ENCODE measurements at regions not wholly inside any gene's neighbourhood (a gene's known extent, or its start where the extent isn't known, plus 50 kb on each side); places are given as distances from the start of the nearest gene placed in this dataset.

DNA sequence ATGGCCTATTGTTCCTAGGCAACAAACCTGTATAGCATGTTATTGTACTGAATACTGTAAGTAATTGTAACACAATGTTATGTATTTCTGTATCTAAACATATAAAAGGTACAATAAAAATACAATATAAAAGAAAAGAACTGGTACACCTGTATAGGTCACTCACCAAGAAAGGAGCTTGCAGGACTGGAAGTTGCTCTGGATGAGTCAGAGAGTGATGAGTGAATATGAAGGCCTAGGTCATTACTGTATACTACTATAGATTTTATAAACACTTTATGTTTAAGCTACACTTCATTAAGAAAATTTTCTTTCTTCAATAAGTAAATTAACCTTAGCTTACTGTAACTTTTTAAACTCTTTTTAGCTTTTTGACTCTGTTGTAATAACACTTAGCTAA is 559.9 kb downstream of the PLPP3 start:
- no peak for DNase-seq

DNA sequence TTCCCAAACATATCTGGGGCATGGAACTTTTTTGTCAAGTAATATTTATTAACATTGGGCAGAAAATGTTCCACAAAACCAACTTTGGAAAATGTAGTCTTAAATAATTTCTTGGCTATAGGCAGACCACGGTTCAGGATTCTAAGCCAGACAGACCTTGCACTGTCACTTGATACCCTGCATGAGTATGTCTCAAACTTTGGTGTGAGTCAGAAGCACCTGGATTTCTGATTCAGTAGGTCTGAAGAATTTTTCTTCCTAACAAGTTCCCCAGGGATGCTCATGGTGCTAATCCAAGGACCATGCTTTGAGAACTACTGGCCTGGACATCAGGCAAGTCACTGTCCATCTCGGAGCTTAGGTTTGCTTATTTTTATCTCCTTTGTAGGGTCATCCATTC is 562.0 kb downstream of the PLPP3 start:
- DNase-seq = peak; percentile 35

DNA sequence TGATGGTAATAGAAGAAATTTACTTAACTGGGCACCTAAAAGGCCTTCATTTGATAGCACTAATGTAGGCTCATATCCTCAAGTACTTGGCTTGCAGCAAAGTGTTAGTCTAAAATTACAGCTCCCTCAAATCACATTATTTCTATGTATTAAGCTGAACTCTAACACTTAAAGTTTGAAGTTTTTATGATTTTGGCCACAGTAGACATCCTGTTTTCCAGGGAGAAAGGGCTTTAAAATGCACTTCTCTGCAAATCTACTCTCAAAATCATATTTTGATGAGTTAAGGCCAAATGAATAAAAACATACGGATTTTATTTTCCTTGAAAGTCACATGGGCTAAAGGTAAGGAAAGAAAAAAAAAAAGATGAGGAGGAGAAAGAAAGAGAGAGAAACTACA is 575.5 kb downstream of the PLPP3 start:
- DNase-seq = no peak

DNA sequence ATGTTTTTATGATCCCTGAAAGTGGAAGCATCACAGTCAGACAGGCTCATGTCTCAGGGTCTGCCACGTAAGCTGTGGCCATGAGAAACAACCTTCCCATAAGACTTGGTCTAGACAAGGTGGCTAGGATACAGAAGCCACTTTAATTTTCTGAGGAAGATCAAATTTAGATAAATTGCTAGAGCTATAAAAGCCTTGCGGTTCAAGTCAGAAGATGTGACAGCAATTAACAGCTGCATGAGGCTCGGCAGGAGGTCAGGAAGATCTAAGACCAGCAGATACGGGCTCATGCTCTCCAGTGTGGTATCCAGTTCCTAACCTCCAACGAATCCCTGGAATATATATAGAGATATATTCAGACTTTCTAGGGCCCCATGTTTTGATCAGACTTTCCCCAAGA is 577.1 kb downstream of the PLPP3 start:
- DNase-seq = no peak

DNA sequence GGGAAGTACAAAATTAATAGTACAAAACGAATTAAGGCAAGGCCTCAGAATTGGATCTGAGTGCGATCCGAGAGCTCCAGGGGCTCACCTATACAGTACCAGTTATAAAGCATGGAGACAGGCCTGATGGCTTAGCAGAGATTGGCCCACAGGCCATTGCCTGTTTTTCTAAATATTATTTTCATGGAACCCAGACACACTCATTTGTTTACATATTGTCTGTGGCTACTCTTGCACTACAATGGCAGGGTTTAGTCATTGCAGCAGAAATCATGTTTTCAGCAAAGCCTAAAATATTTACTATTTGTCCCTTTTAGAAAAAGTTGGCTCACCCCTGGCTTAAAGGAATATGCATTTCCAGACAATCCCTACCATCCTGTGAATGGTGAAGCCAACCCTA is 578.9 kb downstream of the PLPP3 start:
- DNase-seq = no peak

DNA sequence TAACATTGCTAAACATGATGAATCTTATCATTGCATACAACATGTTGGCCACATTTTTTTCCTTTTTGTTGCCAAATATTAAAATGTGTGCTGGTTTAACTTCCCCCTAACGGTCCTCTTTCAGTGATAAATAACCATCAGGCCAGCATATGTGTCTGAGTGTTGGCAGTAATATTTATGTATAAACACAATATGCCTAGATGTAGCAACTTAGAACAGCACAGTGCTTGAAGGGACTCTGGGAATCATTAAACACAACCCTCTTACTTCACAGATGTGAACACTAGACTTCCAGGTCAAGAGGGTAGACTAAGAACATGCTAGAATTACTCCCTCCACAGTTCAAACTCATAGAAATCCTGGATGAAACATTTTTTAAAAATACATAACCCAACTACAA is 581.8 kb downstream of the PLPP3 start:
- no peak for DNase-seq

DNA sequence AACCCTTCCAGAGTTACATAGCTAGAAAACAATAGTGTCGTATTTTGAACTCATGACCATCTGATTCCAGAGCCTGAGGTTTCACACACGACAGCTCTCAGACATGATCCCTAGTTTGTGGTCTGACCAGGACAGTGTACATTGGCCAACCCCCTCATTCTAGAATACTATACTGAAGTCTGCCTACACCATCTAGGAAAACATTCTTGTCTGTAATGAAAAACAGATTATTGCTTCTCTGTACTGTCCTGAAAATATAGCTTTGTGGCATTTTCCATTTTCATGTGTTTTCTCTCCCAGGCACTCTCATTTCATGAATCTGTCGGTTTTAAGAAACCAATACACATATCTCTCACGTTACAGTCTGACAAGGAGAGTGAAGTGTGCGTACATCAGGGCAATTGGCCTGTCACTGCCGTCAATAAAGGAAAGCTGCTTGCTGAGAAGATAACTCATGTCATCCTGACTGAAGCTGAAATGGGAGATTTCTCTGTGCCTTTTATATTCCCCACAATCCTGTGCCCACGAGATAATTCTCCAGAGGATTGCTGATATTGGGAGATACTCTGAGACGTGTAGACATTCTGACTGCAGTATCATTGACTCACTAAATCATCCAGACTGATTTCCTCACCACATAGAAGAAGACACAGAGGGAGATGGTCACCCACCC is 585.6 kb downstream of the PLPP3 start:
- DNase-seq = no peak

DNA sequence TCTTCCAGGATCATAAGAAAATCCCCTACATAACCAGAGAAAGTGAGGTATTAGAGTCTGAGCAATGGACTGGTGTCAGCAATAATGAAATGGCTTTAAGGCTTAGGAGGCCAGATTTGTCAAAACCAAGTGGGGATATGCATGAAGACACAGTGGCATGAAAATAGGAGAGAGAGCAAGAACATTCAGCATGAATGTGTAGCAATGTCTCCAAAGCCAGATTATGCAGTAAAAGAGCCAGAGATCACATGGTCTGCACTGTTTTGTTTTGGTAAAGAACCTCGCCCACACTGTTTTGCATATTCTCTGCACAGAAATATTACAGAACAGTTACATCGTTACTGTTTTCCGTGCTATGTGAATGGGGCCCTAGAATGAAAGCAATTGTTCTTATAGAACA is 589.4 kb downstream of the PLPP3 start:
- no peak for DNase-seq

DNA sequence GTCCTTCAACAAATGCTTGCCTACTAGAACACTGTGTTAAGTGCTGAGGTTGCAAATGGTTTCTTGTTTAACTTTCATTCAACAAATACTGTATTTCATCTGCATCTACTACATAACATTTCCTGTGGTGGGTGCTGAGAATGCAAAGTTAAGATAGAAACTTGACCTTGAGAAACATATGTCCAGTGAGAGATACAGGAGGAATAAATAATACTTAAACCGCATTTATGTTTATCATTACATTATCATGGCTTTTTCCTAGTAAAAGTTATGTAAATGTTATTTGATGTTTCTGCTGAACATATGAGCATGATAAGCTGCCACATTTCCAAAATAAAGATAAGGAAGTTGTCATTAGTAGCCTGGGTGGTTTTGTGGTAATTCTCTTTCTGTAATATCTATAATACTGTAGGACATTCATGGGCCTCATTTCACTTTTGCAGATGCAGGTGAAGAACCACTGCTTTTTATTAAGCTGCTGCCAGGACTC is 590.4 kb downstream of the PLPP3 start:
- no peak for DNase-seq

DNA sequence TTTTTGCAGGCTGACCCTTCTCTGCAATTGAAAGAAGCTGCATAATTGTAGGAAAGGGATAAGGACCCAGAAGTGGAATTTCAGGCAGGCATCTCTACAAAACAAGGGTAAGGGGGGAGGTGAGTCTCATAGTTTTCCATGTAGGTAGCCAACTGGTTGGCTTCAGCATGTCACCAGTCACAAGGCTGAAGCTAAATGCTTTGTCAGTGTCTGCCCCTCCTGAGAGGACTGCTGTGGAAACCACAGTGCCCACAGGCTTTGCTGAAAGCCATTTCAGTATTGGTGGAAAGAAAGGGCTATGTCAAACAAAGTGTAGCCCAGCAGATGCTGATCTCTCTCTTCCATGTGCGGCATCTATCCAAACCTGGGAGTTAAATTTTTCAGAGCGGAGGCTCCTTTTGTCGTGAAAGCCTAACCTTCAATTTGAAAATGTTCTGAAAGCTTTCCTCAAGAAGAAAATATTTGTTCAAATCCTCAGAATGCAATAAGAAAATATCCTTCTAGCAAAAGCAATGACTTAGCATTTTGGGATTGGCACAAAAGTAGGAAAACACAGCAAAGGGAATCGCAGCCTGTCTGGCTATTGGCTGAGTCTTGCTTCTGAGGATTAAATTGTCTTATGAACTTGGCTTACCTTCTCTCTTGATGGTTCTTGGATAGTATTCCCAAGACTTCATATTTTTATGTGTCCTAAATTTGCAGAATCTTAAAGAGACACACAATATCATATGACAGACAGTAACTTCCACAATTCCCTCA is 591.7 kb downstream of the PLPP3 start:
- peak; percentile 52 for DNase-seq

DNA sequence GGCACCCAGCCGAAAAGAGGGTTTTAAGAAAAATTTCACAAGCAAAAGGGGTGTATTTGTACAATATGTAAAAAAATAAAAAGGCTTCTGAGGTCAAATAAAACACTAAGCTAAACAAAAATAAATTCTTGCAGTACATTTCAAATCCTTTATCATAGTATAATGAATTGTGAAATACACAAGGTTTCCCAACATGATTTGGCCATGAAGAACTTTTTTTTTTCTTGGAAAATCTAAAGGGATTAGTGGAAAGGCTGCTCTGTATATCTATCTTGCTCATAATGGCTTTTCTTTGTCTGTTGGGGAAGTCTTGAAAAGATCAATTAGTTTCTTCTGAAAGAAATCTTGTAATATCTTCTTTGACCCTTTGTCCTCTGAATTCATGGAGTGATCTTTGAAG is 593.4 kb downstream of the PLPP3 start:
- DNase-seq = no peak

DNA sequence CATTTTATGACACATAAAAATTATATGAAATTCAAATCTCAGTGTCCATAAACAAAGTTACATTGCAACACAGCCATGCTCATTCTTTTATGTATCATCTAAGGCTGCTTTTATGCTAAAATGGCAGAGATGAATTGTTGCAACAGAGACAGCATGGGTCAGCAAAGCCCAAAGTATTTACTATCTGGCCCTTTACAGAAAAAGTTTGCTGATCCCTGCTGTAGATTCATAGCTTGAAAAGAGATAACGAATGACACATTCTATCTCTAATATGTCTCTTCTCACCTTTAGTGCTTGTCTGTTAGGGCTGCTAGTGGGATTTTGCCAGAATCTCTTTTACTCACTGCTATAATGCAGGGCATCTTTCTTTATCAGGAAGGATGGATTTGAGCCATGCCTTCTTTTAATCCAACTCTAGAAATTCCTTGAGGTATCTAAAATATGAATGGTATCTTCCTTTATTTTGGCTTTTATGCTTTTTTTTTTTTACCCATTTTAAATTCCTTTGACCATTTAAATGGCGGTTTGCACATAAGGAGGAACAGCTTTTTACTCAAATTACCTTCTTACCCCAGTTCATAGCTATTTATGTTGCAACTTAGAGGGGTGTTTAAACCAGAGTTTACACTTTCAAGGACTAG is 598.2 kb downstream of the PLPP3 start:
- DNase-seq = no peak

DNA sequence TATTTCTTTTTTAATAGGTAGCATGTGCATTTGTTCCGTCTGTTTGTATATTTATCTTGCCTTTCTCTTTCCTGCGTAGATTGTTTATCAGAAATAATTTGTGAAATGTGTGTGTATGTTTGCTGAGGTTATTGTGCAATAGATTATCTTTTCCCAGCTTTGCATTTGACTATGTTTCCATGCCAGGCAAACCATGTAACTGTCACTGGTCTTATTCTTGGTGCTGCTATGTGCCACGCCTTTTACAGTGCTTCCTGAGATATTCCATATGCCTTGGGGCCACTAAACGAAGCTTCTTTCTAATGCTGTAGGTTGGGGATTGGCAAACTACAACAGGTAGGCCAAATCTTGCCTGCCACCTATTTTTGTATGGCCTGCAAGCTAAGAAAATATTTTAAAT is 598.8 kb downstream of the PLPP3 start:
- DNase-seq = no peak

DNA sequence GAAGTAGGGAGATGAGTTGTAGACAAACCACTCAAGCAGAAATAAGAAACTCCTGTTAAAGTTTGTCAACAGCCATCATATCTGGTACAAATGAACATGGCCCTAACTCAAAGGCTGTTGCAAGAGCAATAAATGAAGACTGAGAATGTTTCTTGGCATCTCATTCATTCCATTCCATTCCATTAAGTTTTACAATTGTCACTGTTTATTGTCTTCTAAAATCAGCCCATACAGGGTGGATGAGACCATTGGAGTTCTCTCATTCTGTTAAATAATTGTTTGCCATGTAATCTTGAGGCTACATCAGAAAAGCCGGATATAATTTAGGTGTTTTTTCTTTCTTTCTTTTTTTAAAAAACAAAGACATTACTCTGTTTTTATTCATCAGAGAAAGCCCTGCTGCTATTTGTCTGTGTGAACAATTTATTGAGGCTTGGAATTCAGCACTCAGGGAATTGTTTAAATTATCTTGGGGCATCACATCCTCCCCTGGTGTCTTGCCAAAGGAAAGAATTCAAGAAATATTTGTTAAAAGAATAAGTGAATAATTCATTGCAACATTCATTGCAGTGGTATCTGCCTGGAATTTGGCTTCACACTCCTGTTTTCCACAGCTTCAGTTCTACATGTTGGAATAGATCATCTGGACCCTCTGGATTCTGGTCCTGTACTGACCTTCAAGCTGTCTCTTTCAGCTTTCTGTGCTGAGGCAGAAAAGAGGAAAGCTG is 604.5 kb downstream of the PLPP3 start:
- DNase-seq = no peak

DNA sequence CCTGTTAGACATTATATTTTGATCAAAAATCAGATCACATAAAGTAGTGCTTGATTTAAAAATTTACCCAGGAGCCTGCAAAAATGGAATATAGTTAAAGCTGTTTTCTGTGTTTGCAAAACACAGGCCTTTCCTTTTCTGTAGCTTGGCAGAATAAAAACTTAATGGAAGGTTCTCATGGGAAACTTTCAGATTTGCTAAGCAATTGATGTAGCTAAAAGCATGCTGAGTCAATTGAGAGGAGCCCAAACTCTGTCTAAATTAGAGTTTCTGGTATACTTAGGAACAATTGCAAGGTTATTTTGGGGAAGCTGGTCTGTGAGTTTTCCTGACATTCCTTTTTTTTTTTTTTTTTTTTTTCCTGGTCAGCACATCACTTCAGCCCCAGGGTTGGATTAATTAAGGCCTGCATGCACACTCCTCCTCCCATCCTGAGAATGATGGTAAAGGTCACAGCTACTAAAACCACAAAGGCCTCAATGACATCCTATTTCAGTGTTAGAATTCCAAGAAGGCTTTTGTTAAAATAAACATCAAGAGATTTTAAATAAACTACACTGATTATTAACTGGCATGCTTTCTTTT is 608.7 kb downstream of the PLPP3 start:
- DNase-seq = no peak

DNA sequence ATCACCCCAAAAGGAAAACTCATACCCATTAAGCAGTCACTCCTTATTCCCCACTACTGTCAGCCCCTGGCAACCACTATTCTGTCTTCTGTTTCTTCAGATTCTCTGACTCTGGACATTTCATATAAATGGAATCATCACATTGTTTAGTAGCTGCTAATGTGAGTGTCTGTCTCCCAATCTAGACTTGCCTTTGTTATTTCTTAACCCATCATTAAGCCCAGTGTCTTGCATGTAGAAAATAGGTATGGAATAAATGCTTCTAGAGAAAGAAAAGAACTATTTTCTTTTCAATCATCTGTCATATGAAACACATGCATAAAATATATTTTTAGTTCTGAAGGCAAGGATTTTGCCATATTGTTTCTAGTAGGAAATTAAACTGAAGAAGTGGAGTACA is 610.0 kb downstream of the PLPP3 start:
- DNase-seq = no peak

DNA sequence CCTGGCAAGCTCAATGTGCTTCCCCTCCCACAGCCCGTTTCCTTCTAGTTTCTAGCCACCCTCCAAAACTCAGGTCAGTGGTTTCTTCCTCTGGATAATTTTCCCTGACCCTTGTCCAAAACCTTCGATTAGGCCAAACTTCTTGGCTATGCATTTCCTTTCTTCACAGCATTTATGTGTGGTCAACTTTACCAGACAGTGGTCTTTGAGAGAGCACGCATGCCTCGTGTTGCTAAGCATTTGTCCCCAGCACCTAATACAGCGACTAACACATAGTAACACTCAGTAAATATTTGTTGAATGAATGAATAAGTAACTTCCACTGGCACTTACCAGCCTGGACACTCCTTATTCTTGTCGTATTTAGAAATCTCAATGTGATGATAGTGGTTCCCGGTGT is 610.7 kb downstream of the PLPP3 start:
- DNase-seq = no peak

DNA sequence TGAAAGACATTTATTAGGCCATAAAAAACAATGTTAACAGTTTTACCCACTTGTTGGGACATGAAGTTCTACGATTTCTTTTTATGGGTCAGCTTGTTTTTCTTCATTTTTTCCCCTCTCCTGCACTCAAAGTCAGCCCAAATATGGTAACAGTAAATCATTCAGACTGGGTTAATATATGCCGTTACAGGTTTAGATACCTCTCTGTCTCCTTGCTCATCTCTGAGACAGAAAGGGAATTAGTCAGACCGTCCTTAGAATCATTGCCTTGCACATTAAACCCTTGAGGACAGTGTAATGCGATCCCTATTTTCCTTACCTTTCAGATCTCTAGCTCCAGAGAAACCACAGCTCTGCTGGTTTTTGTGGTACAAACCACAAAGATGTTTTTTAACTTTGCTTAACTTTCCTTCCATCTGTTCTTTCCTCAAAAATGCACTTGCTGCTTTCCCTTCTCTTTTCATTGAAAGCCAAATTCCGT is 613.3 kb downstream of the PLPP3 start:
- DNase-seq = no peak

DNA sequence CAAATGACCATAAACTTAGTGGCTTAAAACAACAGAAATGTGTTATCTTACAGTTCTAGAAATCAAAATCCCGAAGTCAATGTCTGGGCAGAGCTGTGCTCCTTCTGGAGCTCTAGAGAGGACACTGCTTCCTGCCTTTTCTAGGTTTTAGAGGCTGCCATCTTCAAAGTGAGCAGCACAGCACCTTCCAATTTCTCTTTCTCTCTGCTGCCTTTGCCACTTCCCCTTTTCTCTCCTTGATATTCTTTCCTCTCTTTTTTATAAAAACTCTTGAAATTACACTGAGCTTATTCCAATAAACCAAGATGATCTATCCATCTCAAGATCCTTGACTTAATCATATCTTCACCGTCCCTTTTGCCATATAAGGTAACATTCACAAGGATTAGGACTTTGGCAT is 616.9 kb downstream of the PLPP3 start:
- DNase-seq = no peak

DNA sequence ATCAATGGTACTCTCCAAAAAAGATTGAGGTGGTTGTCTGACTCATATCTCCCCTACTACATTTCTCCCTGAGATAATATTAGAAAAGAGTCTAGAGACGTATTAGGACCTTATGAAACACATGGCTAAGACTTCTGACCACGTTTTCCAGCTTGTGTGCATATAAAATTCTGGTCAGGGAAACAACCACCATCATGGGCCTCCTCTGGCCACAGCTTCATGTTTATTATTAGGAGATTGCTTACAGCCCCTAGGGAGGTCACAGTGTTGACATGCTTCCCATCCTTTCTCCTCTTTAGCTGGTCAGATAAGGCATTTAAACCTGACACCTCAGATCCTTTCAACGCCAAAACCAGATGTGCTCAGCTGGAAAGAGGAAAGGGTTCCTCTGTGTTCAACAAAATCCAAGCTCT is 620.2 kb downstream of the PLPP3 start:
- no peak for DNase-seq

DNA sequence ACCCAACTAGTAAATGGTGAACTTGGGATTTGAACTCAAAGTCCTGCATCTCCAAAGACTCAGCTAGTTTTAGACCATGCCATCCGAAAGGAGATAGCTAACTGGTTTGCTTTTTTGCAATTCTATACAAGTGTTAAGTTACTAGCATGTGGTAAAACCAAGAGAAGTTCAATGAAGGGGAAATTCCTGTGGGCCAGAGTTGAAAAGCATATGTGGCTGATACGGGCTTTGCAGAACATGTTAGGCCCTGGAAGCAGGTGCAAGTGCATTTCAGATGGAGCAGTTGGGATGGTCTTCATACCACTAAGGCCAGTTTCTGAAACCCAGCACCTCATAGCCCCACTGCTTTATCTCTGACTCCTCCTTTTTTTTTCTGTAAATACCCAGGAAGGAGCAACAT is 620.9 kb downstream of the PLPP3 start:
- DNase-seq = no peak

DNA sequence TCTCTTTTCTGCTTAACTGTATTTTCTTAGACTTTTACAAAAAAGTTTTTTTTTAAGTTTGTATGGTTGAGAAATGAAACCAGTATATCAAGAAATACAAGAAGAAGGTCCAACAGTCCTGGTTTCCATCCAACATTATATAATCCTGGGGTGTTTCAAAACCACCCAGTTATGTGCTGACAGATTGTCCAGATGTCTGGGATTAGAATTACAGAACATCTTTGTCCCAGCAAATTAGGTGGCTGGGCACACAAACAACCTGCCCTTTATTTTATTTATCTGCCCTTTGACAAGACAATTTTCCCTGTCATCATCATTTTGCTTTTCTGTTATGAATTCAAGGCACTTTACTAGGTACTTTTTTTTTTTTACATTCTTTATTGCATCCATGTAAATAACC is 622.1 kb downstream of the PLPP3 start:
- DNase-seq = no peak
